ENCODE measurements at regions not wholly inside any gene's neighbourhood (a gene's known extent, or its start where the extent isn't known, plus 50 kb on each side); places are given as distances from the start of the nearest gene placed in this dataset.
"Not testable (repeated sequence)": the region's sequence is repeated elsewhere in the genome, so short reads cannot be mapped to it uniquely, and the experiment has no call there.

DNA sequence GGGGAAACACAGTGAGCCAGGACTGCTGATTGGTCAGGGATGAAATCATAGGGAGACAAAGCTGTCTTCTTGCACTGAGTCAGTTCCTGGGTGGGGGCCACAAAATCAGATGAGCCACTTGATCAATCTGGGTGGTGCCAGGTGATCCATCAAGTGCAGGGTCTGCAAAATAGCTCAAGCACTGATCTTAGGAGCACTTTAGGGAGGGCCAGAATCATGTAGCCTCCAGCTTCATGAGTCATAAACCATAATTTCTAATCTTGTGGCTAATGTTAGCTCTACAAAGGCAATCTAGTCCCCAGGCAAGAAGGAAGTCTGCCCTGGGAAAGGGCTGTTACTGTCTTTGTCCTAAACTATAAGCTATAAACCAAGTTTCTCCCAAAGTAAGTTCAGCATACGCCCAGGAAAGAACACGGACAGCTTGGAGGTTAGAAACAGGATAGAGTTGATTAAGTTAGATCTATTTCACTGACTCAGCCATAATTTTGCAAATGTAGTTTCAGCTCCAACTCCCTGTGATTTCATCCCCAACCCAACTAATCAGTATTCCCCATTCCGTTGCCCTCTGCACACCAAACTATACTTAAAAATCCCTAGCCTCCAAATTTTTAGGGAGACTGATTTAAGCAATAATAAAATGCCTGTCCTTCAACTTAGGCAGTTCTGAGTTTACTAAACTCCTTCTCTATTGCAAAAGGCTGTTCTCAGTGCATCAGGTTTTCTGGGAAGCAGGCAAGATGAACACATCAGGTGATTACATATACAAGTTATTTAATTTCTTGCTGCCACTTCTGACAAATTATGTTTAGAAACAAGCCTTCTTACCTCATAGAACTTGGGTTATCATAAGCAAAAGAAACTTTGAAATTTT lies 226.9 kb upstream of the SPOPL start:
- no peak for DNase-seq

DNA sequence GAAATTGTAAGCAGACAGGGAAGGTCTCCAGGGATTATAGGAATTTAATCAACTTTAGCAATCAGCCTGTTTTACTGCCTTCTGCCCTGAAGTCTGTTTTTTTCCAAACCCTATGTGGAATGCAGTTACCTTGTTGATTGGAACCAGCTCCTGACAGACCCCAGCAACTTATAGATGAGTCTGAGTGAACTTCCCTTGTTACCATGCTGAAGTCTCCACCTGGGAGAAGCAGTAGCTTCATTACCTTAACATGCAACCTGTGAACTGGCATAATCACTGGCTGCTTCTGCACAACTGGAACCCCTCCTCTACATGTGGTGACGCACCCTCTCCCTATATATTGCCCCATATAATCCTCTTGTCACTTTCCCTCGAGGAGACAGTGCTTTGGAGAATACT lies 226.3 kb upstream of the SPOPL start:
- no peak for DNase-seq

DNA sequence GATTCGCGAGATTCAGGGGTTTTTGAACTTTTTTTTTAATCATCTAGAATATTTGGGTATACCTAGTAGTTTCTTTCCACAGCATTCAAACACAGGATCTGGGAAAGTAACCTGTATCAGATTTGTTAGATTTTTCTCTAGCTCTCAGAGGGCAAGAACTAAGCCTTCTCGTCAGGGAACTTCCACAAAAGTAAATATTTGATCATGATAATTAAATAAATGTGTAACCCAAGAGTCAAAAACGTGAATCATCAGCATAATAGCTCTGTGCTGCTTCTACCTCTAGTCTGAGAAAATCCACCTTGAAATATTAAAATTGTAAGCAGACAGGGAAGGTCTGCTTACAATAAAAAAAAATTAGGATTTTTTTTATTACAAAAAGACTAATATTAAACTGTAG lies 225.7 kb upstream of the SPOPL start:
- peak; percentile 43 for DNase-seq

DNA sequence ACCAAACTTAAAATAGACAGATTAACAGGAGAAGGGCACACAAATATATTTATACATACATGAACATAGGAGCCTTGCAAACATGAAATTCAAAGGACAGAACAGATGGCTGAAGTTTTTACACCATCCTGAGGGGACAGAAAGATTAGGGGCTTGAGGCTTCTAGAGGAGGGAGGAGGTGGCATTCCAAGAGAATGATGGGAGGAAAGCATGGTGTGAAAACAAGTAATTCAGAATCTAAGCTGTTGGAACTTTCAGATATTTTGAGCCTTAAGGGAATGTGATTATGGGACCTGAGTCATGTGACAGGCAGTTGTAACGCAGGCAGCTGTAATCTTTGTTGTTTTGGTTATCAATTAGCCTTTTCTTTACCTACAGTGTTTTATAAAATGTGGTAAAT lies 225.2 kb upstream of the SPOPL start:
- DNase-seq: no peak

DNA sequence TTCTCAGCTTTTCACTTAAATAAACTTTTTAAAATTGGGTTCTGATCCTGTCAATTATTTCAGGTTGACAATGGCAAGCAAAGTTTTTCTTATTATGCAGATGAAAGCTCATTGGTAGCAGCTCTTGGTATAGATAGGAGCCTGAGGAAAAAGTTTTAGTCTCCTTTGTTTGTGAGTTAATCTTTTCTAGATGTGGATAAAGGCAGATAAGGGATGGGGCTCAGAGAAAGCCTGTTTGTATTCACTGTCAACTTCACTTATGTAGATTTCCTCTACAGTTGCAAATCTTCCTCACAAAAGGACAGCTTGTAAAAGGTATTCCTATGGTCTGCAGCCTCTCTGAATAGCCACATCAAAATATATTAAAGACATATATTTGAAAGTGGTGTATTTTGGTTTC lies 224.5 kb upstream of the SPOPL start:
- DNase-seq: no peak

DNA sequence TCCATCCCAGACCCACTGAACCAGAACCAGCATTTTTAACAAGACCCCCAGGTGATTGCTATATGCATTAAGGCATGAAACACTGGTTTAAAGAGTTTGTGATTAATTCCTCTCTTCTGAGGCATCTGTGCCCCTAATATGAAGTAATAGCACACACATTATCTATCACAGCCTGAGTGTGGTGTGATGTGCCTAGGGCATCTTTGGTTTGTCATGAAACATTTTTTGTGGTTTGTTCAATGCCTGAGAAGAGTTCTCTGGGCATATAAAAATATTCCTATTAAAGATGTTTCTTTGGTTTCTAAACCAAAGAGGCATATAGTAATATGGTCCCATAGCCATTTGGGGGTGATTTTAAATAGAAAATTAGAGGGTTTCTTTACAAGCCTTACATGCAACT lies 221.7 kb upstream of the SPOPL start:
- no peak for DNase-seq

DNA sequence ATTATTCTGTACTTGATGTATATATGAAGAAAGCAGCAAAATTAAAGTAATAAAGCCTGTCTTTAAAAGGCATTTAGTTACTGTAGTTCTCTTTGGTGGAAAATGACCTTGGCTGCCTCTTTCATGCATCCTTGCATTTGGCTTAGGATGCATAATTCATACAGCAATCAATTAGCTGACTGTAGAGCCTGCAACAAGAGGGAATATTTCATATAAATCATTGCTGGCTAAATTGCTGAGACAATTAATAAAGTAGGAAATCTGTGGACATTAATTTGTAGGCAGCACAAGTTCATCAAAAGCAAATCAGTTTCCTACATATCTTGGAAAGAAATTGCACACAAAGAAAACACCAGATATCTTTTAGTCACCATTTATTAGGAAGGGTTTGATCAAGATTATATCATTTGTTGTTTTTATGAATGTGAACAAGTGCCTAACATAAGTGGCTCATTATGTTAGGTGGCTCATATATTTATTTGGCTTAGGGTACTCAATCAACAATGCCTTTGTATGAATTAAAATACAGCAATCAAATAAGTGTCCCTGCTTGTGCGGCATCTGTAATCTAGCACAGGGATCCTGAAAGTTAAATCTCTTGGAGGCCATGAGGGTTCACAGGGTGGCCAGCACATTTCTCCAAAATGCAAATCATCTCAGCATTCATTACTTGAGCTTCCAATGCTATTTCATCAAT lies 220.4 kb upstream of the SPOPL start:
- DNase-seq: no peak

DNA sequence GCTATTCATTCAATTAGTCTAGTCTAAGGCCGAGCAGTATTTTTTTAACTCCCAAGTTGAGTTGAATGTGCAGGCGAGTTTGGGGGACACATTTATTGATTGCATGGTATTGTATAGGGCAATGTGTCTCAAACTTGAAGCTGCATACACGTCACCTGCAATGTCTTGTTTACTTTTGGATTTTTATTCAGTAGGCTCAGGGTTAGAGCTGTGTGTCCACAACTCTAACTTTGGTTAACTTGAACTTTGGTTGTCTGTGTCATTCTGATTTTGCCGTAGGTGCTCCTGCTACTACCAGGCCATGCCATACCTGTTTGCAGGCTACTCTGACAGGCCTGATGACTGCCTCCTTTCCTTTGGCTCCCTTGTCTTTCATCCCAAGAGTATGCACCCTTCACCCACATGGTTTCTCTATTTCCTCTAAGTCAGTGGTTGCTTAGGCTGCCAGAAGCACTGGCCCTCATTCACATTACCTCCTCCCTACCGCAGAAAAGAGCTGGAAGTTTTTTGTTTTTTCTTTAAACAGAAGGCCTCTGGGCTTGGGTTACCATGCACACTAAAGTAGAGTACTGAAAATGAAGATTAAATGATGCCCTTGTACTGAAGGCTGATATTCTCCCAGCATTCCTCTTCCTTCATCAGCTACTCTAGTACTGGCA lies 219.4 kb upstream of the SPOPL start:
- DNase-seq: no peak

DNA sequence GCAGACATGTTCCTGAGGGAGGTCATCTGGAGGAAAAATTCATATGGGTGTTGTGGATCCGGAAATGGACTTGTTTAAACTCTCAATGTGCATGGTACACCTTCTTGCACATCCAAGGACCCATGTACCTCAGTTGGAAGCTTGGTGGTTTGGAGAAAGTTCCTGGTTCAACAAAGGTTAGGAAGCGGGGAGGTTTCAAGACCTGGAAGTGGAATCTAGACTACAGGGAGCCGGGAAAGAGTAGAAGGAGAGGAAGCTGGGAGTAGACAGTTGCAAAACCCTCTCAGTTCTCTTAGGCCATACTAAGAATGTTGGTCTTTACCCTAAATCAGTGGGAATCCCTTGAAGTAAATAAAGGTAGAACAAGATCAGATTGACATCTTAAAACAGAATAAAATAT lies 209.8 kb upstream of the SPOPL start:
- no peak for DNase-seq

DNA sequence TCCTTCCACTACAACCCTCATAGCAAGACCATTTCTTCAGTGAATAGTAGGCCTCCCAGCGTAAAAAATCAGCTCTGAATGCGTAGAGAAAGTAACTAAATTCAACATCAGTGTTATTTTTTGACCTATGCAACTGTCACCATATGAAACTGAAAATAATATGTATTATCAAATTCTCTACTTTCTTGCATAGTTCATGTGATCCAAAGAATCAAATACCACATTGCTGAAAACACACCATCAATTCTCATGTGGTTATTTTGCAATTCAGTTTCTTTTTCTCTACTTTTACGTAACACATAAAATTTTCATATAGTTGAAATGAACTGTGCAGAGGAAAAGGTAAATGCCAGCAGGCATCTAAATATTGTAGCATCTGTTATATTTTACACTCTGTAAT lies 208.5 kb upstream of the SPOPL start:
- no peak for DNase-seq

DNA sequence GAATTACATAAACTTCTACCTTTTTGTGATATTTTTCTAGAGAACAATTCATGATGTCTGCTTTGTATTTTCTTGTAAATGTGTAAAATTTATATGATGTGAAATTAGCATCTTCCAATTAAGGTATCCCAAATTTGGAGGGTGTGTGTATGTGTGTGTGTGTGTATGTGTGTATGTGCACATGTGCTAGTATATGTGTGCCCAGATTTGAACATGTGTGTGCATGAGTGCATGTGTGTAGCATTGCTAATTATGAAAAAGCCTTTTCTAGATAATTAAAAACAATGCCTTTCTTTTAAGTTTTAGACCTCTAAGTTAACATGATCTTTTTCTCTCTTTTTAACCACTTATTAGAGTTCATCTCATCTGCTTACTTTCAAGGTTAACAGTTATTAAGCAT lies 208.0 kb upstream of the SPOPL start:
- DNase-seq: no peak

DNA sequence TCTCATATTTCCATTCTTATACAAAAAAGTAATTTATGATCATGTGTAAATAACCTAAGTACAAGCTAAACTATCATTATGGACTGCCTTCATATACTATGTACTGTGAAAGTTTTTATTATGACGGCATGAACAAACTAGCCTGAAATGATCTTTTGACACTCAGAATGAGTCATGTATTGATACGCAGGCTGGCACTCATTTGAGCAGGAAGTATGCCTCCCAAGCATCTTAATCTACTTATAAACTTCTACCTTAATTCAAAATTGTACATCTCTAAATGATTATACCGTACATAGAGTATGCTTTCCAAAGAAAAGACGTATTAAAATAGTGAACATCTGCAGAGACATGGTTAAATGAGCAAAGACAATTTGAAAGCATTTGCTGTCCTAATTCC lies 207.1 kb upstream of the SPOPL start:
- DNase-seq: no peak

DNA sequence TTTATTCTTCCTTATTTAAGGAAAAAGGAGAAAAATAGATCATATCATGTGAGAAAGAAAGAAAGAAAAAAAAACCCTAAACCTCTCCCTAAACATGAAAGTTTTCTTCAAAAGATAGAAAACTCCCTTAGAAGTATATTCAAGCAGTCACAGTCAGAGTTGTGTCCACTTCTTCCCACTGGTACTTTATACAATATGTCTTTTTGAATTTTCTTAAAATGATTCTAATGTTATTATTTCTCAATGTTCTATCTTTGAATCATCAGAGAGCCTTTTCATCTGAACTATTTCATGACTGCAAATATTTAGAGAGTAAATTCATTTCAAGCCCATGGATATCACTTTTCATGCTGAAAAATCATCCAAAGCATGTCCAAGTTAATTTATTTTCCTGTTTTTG lies 205.2 kb upstream of the SPOPL start:
- DNase-seq: no peak

DNA sequence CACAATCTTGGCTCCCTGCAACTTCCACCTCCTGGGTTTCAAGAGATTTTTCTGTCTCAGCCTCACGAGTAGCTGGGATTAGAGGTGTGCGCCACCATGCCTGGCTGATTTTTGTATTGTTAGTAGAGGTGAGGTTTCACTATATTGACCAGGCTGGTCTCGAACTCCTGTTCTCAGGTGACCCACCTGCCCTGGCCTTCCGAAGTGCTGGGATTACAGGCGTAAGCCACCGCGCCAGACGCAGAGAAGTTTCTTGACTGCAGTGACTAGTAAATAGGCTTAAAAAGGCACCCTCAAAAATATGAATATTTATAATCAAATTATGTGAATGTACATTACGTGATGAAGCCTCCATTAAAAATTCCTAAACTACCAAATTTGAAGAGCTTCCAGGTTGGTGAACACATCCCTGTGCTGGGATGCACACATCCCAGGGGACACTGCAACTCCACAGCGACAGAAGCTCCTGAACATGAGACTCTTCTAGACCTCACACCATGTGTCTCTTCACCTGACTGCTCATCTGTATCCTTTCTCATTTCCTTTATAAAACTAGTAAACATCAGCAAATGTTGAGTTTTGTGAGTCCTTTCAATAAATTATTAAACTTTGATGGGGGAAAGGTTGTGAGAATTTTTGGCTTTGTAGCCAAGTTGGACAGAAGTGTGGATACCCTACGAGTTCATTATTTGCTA lies 203.3 kb upstream of the SPOPL start:
- DNase-seq: no peak

DNA sequence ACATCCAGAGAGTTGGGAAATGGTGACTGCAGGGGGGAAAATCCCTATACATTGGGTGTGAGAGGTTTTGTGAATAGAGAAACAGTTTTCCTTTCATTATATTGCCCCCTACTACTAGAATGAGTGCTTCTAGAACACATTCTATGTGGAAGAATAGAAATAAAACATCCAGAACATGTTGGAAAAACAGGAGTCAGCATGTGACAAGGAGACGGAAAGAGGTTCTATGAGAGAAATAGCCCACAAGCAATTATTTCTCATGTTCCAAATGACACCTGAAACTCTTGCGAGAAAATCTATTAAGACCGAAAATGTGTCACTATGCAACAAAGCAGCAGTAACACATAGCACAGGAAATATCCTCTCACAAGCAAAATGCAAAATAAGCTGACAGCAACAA lies 202.7 kb upstream of the SPOPL start:
- DNase-seq: no peak

DNA sequence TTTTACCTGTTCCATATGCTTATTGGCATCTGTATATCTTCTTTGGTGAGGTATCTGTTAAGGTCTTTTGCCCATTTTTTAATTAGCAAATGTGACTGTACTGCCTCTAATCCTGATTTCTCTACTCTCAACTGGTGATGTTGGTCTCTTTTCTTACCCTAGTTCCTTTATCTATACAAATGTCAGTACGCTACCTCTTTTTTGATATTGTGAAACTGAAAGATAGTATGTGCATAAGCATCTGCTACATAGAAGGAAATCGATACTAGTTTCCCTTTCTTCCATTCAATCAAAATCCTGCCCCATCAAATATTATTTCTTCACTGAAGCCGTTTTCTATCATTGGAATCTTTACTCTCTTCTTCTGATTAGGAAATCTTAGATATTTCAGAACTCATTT lies 194.9 kb upstream of the SPOPL start:
- no peak for DNase-seq

DNA sequence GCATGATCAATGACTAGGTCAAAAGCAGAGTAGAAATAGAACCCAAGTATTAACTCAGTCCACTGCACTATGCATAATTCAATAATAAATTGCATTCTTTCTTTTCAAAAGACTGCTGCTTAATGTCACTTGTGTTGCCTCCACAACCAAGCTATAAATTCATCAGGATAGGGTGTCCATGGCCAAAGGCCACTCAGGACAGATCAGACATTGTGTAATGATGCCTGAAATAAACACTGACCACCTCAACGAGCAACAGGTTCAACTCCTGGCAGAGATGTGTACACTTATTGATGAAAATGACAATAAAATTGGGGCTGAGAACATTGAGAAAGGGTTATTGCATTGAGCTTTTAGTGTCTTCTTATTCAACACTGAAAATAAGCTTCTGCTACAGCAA lies 194.5 kb upstream of the SPOPL start:
- no peak for DNase-seq

DNA sequence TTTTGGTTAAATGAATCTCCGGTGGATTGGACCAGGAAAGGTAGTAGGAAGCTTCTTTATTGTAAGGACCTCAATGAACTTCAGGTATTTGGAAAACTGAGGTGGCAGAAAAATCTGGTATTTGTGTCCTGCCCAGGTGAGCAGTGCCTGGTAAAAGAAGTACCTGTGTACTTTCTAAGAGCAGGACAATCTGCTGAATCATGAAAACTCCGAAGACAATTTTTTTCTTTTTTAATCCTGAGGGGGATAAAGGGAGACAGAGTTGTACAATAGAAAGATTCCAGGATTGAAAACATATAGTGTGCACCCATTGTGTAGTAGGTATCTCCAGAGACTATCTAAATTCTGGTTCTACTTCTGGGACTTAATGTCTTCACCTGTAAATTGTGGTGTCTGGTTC lies 191.8 kb upstream of the SPOPL start:
- DNase-seq: no peak

DNA sequence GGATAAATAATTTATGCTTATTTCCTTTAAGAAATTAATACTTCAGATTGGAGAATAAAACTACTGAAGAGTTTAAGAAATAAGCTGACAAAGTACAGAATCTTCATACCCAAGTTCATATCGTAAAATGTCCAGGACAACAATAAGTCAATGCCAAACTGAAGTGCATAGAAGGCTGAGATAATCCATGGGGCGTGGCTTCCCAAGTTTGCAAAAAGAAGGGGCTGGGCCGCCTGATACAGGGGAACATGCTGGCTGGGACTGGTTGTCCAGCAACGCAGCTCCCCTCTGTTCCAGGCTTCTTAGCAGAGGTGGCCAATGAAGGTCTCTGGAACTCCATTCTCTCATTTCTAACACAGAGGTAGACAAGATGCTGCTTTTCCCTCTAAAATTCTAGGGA lies 189.5 kb upstream of the SPOPL start:
- no peak for DNase-seq

DNA sequence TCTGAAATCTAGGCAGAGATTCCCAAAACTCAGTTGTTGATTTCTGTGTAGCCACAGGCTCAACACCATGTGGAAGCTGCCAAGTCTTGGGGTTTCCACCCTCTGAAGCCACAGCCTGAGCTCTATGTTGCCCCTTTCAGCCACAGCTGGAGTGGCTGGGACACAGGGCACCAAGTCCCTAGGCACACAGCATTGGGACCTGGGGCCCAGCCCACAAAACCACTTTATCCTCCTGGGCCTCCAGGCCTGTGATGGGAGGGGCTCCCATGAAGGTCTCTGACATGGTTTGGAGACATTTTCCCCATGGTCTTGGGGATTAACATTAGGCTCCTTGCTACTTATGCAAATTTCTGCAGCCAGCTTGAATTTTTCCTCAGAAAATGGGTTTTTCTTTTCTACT lies 186.0 kb upstream of the SPOPL start:
- DNase-seq: not testable (repeated sequence)

DNA sequence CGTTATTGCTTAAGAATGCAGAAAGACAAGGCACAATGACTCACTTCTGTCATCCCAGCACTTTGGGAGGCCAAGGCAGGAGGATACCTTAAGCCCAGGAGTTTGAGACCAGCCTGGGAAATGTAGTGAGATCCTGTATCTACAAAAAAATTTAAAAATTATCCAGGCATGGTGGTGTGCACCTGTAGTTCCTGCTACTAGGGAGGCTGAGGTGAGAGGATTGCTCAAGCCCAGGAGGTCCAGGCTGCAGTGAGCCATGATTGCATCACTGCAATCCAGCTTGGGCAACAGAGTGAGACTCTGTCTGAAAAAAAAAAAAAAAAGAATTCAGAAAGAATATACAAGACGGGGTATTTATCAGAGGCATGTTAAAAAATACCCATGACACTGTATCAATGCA lies 182.0 kb upstream of the SPOPL start:
- DNase-seq: no peak

DNA sequence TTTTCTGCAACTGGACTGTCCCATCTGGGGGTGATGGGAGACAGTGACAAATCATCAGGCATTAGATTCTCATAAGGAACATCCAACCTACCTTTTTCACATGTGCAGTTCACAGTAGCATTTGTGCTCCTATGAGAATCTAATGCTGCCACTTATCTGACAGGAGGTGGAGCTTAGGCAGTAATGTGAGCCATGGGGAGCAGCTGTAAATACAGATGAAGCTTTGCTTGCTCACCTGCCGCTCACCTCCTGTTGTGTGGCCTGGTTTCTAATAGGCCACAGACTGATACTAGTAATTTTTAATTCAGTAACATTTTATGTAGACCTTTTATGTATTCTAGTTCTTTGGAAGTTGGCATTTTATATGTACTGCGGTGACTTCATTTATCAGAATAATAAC lies 180.1 kb upstream of the SPOPL start:
- DNase-seq: peak; percentile 93

DNA sequence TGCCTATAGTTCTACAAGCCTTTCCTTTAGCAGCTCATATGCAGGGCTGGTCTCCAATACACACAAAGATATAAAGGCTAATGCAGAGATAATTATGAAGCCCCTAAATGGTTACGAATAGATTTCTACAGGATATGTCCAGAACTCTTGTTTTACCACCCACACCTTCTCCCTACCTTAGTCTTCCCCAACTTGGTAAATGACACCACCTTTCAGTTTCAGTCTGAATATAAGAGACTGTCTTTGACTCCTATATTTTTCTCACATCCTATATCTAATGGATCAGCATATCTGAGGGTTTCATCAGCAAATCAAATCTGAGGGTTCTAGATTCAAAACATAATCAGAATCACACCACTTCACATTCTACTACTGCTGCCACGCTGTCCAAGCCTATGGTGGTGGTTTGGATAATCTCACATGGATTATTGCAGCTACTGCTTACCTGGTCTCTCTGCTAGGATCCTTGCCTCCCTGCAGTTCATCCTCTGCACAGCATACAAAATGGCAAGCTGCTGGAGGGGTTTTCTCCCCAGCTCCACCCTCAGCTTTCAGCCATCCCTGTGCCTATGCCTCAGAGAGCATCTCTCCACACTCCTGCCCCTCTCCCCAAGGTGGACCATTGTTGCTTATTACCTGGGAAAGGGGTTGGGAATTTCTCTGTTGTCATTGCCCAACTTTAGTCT lies 178.0 kb upstream of the SPOPL start:
- DNase-seq: no peak

All from DMS153 (cell line).